GM12874 (cell line): ENCODE measurements at regions not wholly inside any gene's neighbourhood (a gene's known extent, or its start where the extent isn't known, plus 50 kb on each side); places are given as distances from the start of the nearest gene placed in this dataset.

ENCODE experiments used
- TF ChIP-seq, protein P1 (sequence below): IDR thresholded peaks from 2 replicates; pipeline ENCODE4 v1.5.1; 2011; ENCODE audit warnings: low read depth, mild to moderate bottlenecking, control low read depth, low read length, moderate library complexity; ENCODE audit not compliant: insufficient read depth

DNA sequence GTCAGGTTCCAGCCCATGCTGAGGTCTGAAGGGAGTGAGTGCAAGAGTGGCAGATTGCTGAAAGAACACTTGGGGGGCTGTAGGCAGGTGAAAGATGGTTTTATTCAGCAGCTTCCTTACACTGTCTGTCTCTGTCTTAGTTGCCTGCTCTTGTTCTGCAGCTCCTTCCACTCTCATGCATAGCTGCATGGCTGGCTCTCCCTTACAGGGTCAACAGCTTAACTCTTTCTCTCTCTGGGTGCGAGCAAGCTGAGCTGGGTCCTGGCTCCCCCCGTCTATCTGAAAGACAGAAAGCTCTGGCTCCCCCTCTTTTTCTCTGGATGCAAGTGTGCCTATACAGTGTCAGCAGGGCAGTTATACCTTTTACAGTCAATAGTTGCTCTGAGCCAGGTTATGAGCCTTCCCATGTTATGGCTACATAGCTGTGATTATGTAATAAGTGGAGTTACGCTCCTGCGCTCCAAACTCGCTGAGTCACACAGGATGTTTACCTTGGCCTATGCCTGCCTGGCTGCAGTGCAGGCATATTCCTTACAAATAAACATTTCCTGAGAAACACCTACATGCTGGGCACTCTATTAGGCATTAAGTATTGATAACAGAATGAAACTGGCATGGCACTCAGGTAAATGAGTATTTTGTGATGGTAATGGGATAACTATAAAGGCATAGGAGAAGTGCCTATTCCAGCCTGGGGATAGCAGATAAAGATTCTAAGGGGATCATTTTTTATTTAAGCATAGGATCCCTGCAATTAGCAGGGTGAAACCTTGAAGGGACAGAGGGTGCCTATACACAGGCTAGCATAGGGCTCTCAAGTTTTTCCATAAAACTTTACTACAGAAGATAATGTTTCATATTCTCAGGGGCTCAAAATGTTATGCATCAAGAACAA is 826.9 kb upstream of the PCDH9 start:
- TF ChIP-seq, protein P1, sequence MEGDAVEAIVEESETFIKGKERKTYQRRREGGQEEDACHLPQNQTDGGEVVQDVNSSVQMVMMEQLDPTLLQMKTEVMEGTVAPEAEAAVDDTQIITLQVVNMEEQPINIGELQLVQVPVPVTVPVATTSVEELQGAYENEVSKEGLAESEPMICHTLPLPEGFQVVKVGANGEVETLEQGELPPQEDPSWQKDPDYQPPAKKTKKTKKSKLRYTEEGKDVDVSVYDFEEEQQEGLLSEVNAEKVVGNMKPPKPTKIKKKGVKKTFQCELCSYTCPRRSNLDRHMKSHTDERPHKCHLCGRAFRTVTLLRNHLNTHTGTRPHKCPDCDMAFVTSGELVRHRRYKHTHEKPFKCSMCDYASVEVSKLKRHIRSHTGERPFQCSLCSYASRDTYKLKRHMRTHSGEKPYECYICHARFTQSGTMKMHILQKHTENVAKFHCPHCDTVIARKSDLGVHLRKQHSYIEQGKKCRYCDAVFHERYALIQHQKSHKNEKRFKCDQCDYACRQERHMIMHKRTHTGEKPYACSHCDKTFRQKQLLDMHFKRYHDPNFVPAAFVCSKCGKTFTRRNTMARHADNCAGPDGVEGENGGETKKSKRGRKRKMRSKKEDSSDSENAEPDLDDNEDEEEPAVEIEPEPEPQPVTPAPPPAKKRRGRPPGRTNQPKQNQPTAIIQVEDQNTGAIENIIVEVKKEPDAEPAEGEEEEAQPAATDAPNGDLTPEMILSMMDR: no peak

DNA sequence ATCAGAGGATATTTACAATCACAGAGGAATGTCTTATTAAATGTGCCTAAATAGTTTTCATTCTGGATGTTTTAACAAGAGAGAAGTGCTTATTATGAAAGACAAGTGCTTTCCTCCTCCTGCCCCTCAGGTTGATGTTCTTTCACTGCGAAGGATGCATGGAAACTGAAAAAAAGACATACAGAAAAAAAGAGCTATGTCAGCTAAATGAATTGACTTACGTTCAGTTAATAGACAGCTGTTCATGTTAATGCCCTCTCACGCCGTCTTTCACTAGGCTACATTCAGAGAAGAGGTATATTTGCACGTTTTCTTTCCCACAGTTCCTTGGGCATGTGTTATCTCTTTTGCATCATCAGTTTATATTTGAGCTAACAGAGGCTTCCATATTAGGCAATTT is 821.8 kb upstream of the PCDH9 start:
- TF ChIP-seq, protein P1: no peak

DNA sequence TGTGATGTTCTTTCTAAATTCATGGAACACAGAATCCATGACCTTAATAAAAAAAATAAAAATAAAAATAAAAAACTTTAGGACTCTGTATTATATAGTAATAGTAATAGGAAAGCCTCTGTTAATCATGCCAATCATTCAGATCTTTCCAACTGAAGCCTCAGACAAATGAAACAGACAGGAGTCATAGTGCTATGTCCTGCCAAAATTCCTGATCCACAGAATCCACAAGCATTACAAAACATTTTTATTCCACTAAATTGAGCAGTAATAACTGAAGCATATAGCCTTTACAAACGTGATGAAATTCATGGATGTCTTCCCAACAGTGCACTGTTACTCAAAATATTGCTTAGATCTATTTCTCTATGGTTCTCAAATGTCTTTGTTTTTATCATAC is 820.6 kb upstream of the PCDH9 start:
- TF ChIP-seq, protein P1: no peak

DNA sequence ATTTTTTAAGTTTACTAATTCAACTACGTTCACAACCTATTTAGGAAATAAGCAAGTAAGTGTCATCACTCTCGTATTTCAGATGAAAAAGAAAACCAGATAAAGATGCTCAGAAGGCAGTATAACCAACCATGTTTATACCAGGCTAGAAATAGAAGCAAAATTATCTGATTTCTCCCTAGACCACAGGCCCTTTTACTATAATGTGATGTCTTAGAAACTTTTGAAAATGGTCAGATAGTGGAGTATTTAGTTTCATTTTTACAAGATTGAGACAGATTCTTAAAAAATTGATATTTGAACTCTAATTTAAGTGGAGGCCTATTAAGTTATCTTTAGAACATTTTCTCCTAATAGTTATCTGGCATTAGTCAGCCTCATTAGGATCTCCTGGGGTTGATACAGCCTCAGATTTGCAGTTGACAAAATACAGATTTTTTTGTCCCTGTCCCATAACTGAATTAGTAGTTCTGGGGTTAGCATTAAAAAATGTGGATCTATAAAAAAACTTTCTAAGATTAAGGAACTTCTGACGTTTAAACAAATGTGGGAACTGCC is 818.7 kb upstream of the PCDH9 start:
- TF ChIP-seq, protein P1: no peak

DNA sequence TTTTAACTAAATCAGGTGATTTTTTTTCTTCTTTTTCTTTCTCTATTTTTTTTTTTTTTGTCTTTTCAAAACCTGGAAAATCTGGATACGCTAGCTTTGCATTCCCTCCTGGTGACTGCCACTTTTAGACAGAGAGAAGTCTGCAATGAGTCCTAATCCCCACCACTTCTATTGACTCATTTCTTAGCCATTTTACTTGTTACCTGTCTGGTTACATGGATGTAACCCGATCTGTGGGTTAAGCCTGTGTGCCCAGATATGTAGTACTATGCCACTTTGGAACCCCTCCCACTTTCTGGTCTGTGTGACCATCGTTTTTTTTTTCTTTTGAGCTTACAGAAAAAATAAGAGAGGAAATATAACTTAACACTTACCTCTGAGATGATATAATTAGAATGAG is 817.8 kb upstream of the PCDH9 start:
- TF ChIP-seq, protein P1: no peak

DNA sequence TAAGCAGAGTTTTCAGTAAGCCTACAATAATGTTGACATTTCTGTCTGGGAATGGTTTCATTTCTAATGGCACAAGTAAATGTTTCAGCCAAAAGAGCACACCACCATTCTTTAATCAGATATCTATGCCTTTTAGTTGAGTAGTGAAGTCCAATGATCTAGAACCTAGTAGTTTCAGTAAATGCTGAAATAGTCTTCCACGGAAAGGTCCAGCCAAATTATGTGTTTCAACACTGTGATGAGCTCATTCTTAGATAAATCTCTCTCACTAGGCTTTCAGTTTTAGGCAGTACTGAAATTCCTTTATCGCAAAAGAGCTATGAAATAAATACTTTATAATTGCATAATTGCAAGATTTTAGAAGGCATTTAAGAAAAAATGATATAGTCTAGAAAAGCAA is 816.8 kb upstream of the PCDH9 start:
- TF ChIP-seq, protein P1: no peak

DNA sequence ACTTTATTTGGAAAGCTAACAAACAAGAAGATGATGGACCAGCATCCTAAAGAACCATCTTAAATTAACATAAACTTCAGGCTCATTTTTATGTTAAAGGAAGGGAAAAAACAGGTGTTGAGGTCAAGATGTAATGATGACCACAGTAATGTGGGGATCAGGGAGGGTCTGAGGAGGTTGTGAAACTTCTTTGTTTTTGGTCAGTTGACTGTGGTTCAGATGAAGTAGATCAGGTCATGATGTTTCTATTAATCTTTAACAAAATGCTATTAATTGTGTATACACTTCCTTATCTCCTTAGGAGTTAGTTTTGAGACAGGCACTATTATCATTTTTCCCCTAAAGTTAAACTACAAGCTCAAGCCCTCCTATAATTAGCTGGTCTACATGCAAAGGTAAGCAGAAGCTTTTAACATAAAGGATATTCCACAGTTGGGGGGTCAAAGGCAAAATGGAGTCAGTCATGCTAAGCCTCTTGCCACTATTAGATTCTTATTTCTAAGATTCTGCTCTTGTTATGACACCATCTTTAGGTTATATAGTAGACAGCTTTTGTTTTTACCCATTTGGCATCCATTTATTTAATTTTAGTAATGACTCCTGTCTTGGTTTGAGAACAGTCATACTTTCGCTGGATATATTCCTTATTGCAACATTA is 800.1 kb upstream of the PCDH9 start:
- TF ChIP-seq, protein P1: no peak
